ENCODE measurements at regions not wholly inside any gene's neighbourhood (a gene's known extent, or its start where the extent isn't known, plus 50 kb on each side); places are given as distances from the start of the nearest gene placed in this dataset.

GRCh38 chr3:117165176-117165575 lies 455.6 kb downstream of the TUSC7 start:
- TF ChIP-seq, protein P1, sequence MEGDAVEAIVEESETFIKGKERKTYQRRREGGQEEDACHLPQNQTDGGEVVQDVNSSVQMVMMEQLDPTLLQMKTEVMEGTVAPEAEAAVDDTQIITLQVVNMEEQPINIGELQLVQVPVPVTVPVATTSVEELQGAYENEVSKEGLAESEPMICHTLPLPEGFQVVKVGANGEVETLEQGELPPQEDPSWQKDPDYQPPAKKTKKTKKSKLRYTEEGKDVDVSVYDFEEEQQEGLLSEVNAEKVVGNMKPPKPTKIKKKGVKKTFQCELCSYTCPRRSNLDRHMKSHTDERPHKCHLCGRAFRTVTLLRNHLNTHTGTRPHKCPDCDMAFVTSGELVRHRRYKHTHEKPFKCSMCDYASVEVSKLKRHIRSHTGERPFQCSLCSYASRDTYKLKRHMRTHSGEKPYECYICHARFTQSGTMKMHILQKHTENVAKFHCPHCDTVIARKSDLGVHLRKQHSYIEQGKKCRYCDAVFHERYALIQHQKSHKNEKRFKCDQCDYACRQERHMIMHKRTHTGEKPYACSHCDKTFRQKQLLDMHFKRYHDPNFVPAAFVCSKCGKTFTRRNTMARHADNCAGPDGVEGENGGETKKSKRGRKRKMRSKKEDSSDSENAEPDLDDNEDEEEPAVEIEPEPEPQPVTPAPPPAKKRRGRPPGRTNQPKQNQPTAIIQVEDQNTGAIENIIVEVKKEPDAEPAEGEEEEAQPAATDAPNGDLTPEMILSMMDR (IDR thresholded peaks at IDR 0.05), result no peak
- TF ChIP-seq POLR2AphosphoS5 (IDR thresholded peaks at IDR 0.05; ENCODE audit: insufficient read depth in 1 of 2, low read depth in 1 of 2) (no peak), POLR2A (IDR thresholded peaks at IDR 0.05) (no peak)
